ENCODE measurements at regions not wholly inside any gene's neighbourhood (a gene's known extent, or its start where the extent isn't known, plus 50 kb on each side); places are given as distances from the start of the nearest gene placed in this dataset.

DNA sequence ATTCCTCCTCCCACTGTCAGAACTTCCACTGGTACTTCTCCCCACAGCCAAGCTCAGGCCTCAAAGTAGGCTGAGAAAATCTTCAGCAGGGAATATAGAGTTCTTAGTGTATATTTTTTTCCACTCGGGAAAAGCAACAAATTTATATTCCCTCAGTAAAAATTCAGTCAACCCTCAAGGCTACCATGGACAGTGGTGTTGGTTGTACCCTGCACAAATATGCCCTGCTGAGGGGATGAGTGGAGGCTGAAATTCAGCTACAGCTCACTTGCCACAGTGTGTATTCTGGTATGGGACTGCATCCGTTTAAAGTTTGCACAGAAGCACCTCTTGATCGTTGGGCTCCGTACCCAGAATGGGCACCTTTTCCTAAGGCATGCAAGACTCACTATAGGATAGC lies 90.8 kb upstream of the LGALSL start:
- TF ChIP-seq POLR2AphosphoS5 (IDR thresholded peaks at IDR 0.05; ENCODE audit: low read depth, low read length) (no peak), PAX5 (IDR thresholded peaks at IDR 0.05; ENCODE audit: insufficient read depth, low read length, severe bottlenecking) (no peak), SPI1 (IDR thresholded peaks at IDR 0.05; ENCODE audit: low read depth, low read length) (no peak), POLR2A (IDR thresholded peaks at IDR 0.05; ENCODE audit: low read depth, low read length) (no peak), POU2F2 (IDR thresholded peaks at IDR 0.05; ENCODE audit: low read depth, low read length) (no peak), TAF1 (IDR thresholded peaks at IDR 0.05; ENCODE audit: low read depth, low read length) (no peak)
- FAIRE-seq (no peak), DNase-seq (ENCODE audit: insufficient read length, low spot score) (no peak)

DNA sequence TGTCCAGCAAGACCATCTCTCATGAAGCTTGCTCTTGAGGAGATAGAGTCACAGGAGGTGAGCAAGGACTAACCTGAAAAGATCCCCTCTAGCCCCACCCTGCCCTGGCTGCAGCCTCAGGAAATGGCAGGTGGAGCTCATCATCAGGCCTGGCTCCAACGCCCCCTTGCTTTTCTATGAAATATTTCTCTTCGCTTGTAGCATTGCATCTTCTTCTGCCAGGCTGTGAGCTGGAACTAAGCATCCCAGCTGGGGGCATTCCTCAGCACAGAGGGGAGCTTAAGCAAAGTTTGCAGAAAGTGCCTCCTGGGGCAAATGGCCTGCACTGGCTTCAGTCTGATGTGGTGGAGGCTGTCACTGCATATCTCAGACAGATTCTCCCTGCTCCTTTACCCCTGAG lies 90.1 kb upstream of the LGALSL start:
- TF ChIP-seq POLR2AphosphoS5 (IDR thresholded peaks at IDR 0.05; ENCODE audit: low read depth, low read length): no peak
- no peak for TF ChIP-seq POLR2A (IDR thresholded peaks at IDR 0.05; ENCODE audit: low read depth, low read length)
- no peak for TF ChIP-seq SPI1 (IDR thresholded peaks at IDR 0.05; ENCODE audit: low read depth, low read length)
- TF ChIP-seq POU2F2 (IDR thresholded peaks at IDR 0.05; ENCODE audit: low read depth, low read length): no peak
- no peak for TF ChIP-seq TAF1 (IDR thresholded peaks at IDR 0.05; ENCODE audit: low read depth, low read length)
- no peak for TF ChIP-seq PAX5 (IDR thresholded peaks at IDR 0.05; ENCODE audit: insufficient read depth, low read length, severe bottlenecking)
- no peak for FAIRE-seq
- no peak for DNase-seq (ENCODE audit: insufficient read length, low spot score)

DNA sequence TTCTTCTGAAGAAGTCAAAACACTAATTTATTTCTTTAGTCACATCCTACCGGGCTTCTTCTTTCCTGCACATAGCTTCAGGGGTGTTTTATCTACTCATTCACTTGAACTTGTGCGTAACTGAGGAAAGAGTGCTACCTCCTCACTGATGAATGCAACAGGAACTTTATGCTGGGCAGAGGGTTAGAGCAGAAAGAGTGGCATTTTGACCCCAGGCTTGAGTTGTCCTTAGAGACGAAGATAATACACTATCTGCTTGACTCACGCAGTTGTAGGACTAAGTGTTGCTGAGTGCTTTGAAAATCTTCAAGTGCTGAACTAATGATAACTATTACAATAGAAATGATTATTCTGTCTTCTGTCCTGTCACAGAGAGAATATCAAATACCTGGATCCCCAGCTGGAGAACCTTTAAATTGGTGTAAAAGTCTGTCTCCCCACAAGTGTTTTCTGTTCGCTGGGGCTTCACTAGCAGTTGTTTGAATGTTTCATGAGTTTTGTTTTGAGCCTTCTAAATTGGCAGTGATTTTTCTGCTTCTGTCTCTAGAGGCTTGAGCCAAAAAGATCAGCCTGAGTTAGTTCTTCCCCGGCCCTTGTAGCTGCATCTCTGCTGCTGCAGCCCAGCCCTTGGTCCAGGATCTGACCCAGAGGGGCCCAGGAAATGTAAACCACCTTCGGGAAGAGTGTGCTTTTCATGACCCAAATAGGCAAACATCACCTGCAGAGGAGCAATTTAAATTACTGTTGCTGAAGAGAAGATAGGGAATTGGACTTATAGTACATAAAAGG lies 86.3 kb upstream of the LGALSL start:
- FAIRE-seq (no peak), DNase-seq (ENCODE audit: insufficient read length, low spot score) (no peak)
- TF ChIP-seq POLR2A (IDR thresholded peaks at IDR 0.05; ENCODE audit: low read depth, low read length) (no peak), POLR2AphosphoS5 (IDR thresholded peaks at IDR 0.05; ENCODE audit: low read depth, low read length) (no peak), TAF1 (IDR thresholded peaks at IDR 0.05; ENCODE audit: low read depth, low read length) (no peak), SPI1 (IDR thresholded peaks at IDR 0.05; ENCODE audit: low read depth, low read length) (no peak)

DNA sequence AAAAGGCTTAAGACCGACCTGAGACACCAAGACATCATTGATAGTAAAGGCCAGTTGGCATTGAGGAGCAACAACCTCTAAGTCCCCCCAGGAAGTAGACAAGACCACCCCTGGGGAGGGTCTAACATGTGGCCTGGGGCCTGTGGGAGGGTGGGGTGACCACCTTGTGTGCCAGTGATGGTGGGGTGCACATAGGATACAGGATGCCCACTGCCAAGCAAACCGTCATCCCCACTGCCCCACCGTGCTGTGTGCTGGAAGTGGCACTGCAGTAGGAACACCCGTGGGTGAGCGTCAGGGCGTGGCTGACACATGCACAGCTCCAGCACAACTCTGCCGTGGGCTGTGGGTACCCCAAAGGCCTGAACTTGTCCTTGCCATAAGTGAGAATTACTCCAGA lies 84.3 kb upstream of the LGALSL start:
- TF ChIP-seq POU2F2 (IDR thresholded peaks at IDR 0.05; ENCODE audit: low read depth, low read length) (no peak), POLR2AphosphoS5 (IDR thresholded peaks at IDR 0.05; ENCODE audit: low read depth, low read length) (no peak), POLR2A (IDR thresholded peaks at IDR 0.05; ENCODE audit: low read depth, low read length) (no peak), SPI1 (IDR thresholded peaks at IDR 0.05; ENCODE audit: low read depth, low read length) (no peak), TAF1 (IDR thresholded peaks at IDR 0.05; ENCODE audit: low read depth, low read length) (no peak)
- no peak for DNase-seq (ENCODE audit: insufficient read length, low spot score)
- FAIRE-seq: no peak

DNA sequence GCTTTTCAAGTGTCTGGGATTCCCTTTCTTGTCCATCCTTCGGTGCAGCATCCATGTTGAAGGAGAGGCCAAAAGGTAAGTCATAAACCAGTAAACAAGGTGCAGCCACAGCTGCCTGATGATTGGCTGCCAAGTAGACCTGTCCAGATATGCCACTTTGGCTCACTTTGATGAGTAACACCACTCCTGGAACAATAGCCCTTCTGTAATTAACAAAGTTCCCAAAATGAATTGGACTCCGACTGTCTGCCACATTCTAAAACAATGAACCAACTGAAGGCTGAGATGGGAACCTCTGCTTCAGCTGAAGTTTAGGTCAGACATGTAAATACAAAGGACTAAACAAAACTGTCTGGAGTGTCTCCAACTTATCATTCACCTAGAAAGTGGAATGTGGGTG lies 82.2 kb upstream of the LGALSL start:
- FAIRE-seq (no peak), DNase-seq (ENCODE audit: insufficient read length, low spot score) (no peak)
- no peak for TF ChIP-seq POU2F2 (IDR thresholded peaks at IDR 0.05; ENCODE audit: low read depth, low read length)
- no peak for TF ChIP-seq PAX5 (IDR thresholded peaks at IDR 0.05; ENCODE audit: insufficient read depth, low read length, severe bottlenecking)
- no peak for TF ChIP-seq POLR2AphosphoS5 (IDR thresholded peaks at IDR 0.05; ENCODE audit: low read depth, low read length)
- no peak for TF ChIP-seq TAF1 (IDR thresholded peaks at IDR 0.05; ENCODE audit: low read depth, low read length)
- no peak for TF ChIP-seq SPI1 (IDR thresholded peaks at IDR 0.05; ENCODE audit: low read depth, low read length)
- no peak for TF ChIP-seq POLR2A (IDR thresholded peaks at IDR 0.05; ENCODE audit: low read depth, low read length)

DNA sequence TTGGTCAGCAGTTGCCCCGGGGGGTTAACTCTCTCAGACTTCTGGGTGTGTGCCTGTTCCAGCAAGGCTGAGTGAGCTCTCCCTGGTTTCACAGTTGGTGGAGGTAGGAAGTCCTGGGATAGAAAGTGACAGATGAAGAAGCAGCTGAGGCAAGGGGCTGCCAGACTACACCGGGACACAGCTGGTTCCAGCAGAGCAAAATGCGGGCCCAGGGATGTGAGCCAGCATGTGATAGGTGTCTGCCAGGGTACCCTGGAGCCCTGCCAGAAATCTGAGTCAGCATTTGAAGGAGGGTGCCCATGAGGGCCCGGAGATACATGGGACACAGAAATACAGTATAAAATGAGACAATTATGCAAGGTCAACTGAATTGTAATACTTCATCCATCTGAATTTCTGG lies 79.3 kb upstream of the LGALSL start:
- FAIRE-seq (no peak), DNase-seq (ENCODE audit: insufficient read length, low spot score) (no peak)
- TF ChIP-seq POLR2A (IDR thresholded peaks at IDR 0.05; ENCODE audit: low read depth, low read length): no peak
- no peak for TF ChIP-seq POU2F2 (IDR thresholded peaks at IDR 0.05; ENCODE audit: low read depth, low read length)
- TF ChIP-seq PAX5 (IDR thresholded peaks at IDR 0.05; ENCODE audit: insufficient read depth, low read length, severe bottlenecking): no peak
- TF ChIP-seq TAF1 (IDR thresholded peaks at IDR 0.05; ENCODE audit: low read depth, low read length): no peak
- TF ChIP-seq POLR2AphosphoS5 (IDR thresholded peaks at IDR 0.05; ENCODE audit: low read depth, low read length): no peak
- no peak for TF ChIP-seq SPI1 (IDR thresholded peaks at IDR 0.05; ENCODE audit: low read depth, low read length)

DNA sequence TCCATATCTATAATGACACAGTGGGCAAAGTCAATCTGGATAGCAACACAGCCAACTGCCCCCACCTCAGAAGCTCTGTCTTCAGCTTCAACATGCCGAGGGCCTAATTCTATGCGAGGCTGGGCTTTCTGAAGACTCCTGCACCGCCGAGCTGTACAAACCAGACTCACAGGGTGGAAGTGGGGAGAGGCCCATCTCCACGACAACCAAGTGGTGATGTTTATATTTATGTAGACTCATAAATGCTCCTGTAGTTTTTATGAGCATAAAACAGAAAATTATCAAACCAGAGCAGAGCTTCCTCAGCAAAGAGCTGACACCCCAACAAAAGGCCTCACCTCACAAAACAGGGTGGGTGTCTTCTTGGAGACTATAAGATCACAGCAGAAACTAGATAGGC lies 77.0 kb upstream of the LGALSL start:
- DNase-seq (ENCODE audit: insufficient read length, low spot score): no peak
- no peak for TF ChIP-seq SPI1 (IDR thresholded peaks at IDR 0.05; ENCODE audit: low read depth, low read length)
- no peak for TF ChIP-seq PAX5 (IDR thresholded peaks at IDR 0.05; ENCODE audit: insufficient read depth, low read length, severe bottlenecking)
- no peak for TF ChIP-seq POLR2AphosphoS5 (IDR thresholded peaks at IDR 0.05; ENCODE audit: low read depth, low read length)
- TF ChIP-seq POU2F2 (IDR thresholded peaks at IDR 0.05; ENCODE audit: low read depth, low read length): no peak
- TF ChIP-seq TAF1 (IDR thresholded peaks at IDR 0.05; ENCODE audit: low read depth, low read length): no peak
- no peak for TF ChIP-seq POLR2A (IDR thresholded peaks at IDR 0.05; ENCODE audit: low read depth, low read length)
- FAIRE-seq: no peak

DNA sequence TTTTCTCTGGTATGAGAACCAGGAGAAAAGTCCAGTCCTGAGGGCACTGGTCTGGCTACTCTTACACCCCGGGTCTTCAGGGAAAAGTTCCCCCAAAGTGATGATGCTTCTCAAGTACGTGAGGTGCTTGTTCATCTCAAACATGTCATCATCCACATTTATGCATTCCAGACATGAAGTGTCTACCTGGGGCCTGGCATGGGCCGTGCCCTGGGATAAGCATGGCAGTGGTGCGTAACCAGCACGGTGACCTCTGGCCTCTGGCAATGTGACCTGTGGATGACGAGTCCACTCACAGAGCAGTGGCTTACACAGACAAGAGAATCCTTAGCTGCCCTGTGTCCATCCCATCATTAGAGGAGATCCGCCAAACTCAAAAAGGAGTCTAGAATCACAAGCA lies 74.8 kb upstream of the LGALSL start:
- DNase-seq (ENCODE audit: insufficient read length, low spot score) (no peak), FAIRE-seq (no peak)
- TF ChIP-seq POLR2AphosphoS5 (IDR thresholded peaks at IDR 0.05; ENCODE audit: low read depth, low read length) (no peak), TAF1 (IDR thresholded peaks at IDR 0.05; ENCODE audit: low read depth, low read length) (no peak), POU2F2 (IDR thresholded peaks at IDR 0.05; ENCODE audit: low read depth, low read length) (no peak), POLR2A (IDR thresholded peaks at IDR 0.05; ENCODE audit: low read depth, low read length) (no peak), PAX5 (IDR thresholded peaks at IDR 0.05; ENCODE audit: insufficient read depth, low read length, severe bottlenecking) (no peak), SPI1 (IDR thresholded peaks at IDR 0.05; ENCODE audit: low read depth, low read length) (no peak)

DNA sequence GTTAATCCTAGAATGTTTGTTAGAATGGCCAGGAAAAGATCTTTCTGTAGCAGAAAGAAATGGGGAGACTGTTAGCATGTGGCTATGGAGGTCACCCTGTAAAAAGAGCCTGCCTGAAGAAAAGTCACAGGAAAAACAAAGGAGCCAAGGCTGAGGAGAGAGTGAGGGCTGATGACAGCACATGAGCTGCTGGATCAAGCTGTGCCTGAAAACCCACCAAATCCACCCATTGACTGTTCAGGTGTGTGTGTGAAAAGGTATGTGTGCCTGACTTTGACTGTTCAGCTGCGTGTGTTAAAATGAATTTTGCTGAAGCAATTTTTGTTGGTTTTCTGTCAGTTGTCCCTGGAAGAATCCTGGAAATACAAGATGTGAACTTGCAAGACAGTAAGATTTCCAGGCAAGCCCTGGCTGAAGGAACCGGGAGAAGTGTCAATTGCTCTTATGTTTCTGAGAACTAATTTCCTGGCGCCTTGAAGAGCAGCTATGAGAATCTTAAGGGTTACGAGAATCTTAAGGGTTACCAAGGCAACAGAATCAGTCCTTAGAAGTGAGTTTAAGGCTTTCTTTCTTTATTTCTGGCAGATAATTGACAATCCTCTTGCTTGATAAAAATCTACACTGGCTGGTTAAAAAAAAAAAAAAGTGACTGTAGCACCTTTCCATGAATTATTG lies 73.0 kb upstream of the LGALSL start:
- FAIRE-seq (no peak), DNase-seq (ENCODE audit: insufficient read length, low spot score) (no peak)
- TF ChIP-seq POLR2AphosphoS5 (IDR thresholded peaks at IDR 0.05; ENCODE audit: low read depth, low read length): no peak
- no peak for TF ChIP-seq TAF1 (IDR thresholded peaks at IDR 0.05; ENCODE audit: low read depth, low read length)
- TF ChIP-seq POLR2A (IDR thresholded peaks at IDR 0.05; ENCODE audit: low read depth, low read length): no peak
- no peak for TF ChIP-seq POU2F2 (IDR thresholded peaks at IDR 0.05; ENCODE audit: low read depth, low read length)
- no peak for TF ChIP-seq PAX5 (IDR thresholded peaks at IDR 0.05; ENCODE audit: insufficient read depth, low read length, severe bottlenecking)
